ENCODE measurements at regions not wholly inside any gene's neighbourhood (a gene's known extent, or its start where the extent isn't known, plus 50 kb on each side); places are given as distances from the start of the nearest gene placed in this dataset.

DNA sequence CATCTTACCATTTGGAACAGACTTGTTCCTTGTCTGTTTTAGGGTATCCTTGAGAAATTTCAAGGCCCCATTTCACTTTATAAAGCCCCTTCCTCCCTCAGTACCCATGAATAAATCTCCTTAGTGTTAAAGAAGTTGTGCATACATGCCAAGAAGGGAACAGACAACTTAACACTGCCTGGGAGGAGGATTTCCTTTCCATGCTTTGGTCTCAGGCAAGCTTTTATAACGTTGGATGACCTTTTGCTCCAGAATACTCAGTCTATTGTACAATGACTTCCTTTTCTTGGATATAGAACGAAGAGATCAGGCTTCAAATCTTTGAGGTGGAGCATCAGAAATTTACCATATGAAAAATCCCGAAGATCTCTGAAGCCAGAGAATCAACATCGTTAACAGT is 551.4 kb downstream of the PRKD1 start (continued):
- TF ChIP-seq, protein P1, sequence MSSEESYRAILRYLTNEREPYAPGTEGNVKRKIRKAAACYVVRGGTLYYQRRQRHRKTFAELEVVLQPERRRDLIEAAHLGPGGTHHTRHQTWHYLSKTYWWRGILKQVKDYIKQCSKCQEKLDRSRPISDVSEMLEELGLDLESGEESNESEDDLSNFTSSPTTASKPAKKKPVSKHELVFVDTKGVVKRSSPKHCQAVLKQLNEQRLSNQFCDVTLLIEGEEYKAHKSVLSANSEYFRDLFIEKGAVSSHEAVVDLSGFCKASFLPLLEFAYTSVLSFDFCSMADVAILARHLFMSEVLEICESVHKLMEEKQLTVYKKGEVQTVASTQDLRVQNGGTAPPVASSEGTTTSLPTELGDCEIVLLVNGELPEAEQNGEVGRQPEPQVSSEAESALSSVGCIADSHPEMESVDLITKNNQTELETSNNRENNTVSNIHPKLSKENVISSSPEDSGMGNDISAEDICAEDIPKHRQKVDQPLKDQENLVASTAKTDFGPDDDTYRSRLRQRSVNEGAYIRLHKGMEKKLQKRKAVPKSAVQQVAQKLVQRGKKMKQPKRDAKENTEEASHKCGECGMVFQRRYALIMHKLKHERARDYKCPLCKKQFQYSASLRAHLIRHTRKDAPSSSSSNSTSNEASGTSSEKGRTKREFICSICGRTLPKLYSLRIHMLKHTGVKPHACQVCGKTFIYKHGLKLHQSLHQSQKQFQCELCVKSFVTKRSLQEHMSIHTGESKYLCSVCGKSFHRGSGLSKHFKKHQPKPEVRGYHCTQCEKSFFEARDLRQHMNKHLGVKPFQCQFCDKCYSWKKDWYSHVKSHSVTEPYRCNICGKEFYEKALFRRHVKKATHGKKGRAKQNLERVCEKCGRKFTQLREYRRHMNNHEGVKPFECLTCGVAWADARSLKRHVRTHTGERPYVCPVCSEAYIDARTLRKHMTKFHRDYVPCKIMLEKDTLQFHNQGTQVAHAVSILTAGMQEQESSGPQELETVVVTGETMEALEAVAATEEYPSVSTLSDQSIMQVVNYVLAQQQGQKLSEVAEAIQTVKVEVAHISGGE (tag by site-specific recombination; conservative IDR thresholded peaks at IDR 0.05; ENCODE audit: low read depth): no peak
- TF ChIP-seq KLF8 (tag by site-specific recombination; IDR thresholded peaks at IDR 0.05) (no peak), ZNF791 (tag by site-specific recombination; IDR thresholded peaks at IDR 0.05) (no peak), MZF1 (tag by site-specific recombination; IDR thresholded peaks at IDR 0.05; ENCODE audit: borderline replicate concordance) (no peak), ZNF623 (tag by site-specific recombination; IDR thresholded peaks at IDR 0.05) (no peak)
- TF ChIP-seq, protein P2, sequence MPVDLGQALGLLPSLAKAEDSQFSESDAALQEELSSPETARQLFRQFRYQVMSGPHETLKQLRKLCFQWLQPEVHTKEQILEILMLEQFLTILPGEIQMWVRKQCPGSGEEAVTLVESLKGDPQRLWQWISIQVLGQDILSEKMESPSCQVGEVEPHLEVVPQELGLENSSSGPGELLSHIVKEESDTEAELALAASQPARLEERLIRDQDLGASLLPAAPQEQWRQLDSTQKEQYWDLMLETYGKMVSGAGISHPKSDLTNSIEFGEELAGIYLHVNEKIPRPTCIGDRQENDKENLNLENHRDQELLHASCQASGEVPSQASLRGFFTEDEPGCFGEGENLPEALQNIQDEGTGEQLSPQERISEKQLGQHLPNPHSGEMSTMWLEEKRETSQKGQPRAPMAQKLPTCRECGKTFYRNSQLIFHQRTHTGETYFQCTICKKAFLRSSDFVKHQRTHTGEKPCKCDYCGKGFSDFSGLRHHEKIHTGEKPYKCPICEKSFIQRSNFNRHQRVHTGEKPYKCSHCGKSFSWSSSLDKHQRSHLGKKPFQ (tag by site-specific recombination; IDR thresholded peaks at IDR 0.05): no peak
- TF ChIP-seq, protein P3, sequence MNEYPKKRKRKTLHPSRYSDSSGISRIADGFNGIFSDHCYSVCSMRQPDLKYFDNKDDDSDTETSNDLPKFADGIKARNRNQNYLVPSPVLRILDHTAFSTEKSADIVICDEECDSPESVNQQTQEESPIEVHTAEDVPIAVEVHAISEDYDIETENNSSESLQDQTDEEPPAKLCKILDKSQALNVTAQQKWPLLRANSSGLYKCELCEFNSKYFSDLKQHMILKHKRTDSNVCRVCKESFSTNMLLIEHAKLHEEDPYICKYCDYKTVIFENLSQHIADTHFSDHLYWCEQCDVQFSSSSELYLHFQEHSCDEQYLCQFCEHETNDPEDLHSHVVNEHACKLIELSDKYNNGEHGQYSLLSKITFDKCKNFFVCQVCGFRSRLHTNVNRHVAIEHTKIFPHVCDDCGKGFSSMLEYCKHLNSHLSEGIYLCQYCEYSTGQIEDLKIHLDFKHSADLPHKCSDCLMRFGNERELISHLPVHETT (tag by site-specific recombination; IDR thresholded peaks at IDR 0.05): no peak

DNA sequence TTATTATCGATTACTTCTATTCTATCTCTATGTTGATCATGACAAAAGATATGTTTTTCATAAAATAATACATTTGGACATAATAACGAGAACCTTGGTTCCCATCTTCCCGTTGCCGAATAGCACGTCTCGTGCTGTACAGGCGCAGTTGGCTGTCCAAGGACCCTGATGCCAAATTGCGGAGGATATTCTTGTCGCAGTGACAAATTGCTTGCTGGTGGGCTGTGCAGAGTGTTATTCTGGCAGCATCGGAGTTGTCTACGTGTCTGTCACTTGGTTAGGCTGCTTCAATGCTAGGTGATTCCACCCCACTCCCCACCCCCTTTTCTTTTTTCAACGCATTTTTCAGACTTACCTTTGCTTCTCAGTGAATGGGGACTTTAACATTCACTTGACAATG is 546.8 kb downstream of the PRKD1 start:
- TF ChIP-seq ZNF777 (tag by site-specific recombination; IDR thresholded peaks at IDR 0.05; ENCODE audit: borderline replicate concordance) (no peak), ZNF169 (tag by site-specific recombination; IDR thresholded peaks at IDR 0.05) (no peak), ZFP69B (tag by site-specific recombination; IDR thresholded peaks at IDR 0.05) (no peak), ZNF837 (tag by site-specific recombination; IDR thresholded peaks at IDR 0.05) (no peak), ZNF585B (tag by site-specific recombination; IDR thresholded peaks at IDR 0.05) (no peak), ZNF174 (tag by site-specific recombination; IDR thresholded peaks at IDR 0.05) (no peak)
- TF ChIP-seq, protein P4, sequence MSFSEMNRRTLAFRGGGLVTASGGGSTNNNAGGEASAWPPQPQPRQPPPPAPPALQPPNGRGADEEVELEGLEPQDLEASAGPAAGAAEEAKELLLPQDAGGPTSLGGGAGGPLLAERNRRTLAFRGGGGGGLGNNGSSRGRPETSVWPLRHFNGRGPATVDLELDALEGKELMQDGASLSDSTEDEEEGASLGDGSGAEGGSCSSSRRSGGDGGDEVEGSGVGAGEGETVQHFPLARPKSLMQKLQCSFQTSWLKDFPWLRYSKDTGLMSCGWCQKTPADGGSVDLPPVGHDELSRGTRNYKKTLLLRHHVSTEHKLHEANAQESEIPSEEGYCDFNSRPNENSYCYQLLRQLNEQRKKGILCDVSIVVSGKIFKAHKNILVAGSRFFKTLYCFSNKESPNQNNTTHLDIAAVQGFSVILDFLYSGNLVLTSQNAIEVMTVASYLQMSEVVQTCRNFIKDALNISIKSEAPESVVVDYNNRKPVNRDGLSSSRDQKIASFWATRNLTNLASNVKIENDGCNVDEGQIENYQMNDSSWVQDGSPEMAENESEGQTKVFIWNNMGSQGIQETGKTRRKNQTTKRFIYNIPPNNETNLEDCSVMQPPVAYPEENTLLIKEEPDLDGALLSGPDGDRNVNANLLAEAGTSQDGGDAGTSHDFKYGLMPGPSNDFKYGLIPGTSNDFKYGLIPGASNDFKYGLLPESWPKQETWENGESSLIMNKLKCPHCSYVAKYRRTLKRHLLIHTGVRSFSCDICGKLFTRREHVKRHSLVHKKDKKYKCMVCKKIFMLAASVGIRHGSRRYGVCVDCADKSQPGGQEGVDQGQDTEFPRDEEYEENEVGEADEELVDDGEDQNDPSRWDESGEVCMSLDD (tag by site-specific recombination; IDR thresholded peaks at IDR 0.05): no peak
- TF ChIP-seq, protein P5, sequence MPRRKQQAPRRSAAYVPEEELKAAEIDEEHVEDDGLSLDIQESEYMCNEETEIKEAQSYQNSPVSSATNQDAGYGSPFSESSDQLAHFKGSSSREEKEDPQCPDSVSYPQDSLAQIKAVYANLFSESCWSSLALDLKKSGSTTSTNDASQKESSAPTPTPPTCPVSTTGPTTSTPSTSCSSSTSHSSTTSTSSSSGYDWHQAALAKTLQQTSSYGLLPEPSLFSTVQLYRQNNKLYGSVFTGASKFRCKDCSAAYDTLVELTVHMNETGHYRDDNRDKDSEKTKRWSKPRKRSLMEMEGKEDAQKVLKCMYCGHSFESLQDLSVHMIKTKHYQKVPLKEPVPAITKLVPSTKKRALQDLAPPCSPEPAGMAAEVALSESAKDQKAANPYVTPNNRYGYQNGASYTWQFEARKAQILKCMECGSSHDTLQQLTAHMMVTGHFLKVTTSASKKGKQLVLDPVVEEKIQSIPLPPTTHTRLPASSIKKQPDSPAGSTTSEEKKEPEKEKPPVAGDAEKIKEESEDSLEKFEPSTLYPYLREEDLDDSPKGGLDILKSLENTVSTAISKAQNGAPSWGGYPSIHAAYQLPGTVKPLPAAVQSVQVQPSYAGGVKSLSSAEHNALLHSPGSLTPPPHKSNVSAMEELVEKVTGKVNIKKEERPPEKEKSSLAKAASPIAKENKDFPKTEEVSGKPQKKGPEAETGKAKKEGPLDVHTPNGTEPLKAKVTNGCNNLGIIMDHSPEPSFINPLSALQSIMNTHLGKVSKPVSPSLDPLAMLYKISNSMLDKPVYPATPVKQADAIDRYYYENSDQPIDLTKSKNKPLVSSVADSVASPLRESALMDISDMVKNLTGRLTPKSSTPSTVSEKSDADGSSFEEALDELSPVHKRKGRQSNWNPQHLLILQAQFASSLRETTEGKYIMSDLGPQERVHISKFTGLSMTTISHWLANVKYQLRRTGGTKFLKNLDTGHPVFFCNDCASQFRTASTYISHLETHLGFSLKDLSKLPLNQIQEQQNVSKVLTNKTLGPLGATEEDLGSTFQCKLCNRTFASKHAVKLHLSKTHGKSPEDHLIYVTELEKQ (tag by site-specific recombination; IDR thresholded peaks at IDR 0.05; ENCODE audit: borderline replicate concordance): no peak
- TF ChIP-seq, protein P6, sequence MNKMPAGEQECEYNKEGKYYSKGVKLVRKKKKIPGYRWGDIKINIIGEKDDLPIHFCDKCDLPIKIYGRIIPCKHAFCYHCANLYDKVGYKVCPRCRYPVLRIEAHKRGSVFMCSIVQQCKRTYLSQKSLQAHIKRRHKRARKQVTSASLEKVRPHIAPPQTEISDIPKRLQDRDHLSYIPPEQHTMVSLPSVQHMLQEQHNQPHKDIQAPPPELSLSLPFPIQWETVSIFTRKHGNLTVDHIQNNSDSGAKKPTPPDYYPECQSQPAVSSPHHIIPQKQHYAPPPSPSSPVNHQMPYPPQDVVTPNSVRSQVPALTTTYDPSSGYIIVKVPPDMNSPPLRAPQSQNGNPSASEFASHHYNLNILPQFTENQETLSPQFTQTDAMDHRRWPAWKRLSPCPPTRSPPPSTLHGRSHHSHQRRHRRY (tag by site-specific recombination; IDR thresholded peaks at IDR 0.05): no peak
- no peaks in the 10 kb centered on the region for H3K9me3 ChIP-seq (ENCODE audit: control insufficient read depth, insufficient read depth, low read depth, low read length)
- H3K4me3 ChIP-seq (ENCODE audit: low read depth, low read length): no peak overlapping the region
- POLR2A ChIA-PET: no interaction called here
- CTCF ChIA-PET: interaction anchor here (0.6 kb wide), 1 partner anchor 16 kb away, joined by 3 read pairs; no protein-coding TSS in a partner anchor
- no peaks in the 10 kb centered on the region for H3K4me1 ChIP-seq (ENCODE audit: control insufficient read depth, insufficient read depth, low read length)
- no peaks in the 10 kb centered on the region for H3K36me3 ChIP-seq (ENCODE audit: control insufficient read depth in 2 of 2, insufficient read depth in 1 of 2, low read length in 2 of 2)
- no peak overlapping the region for H3K27ac ChIP-seq (ENCODE audit: extremely low read depth, low read depth, low read length)
